ENCODE measurements at regions not wholly inside any gene's neighbourhood (a gene's known extent, or its start where the extent isn't known, plus 50 kb on each side); places are given as distances from the start of the nearest gene placed in this dataset.

GRCh38 chrX:125654501-125654900 lies 334.8 kb downstream of the TEX13C start:
- TF ChIP-seq CTCF (IDR thresholded peaks at IDR 0.05) (no peak), EZH2phosphoT487 (IDR thresholded peaks at IDR 0.05) (no peak)

Measured in neural progenitor cell (in vitro differentiated cells).